Upper lobe of left lung (tissue), 6 donors: ENCODE measurements at regions not wholly inside any gene's neighbourhood (a gene's known extent, or its start where the extent isn't known, plus 50 kb on each side); places are given as distances from the start of the nearest gene placed in this dataset.
A peak's percentile ranks its signal among the peaks of the same experiment; 100 is the strongest.

Source experiments
- ATAC-seq, 2 donors: fragments of 200-7000 bp; cut with Tn5 transposase; one replicate each; pipeline ENCODE4 v1.9.1; 2022; ENCODE audit warnings: mild to moderate bottlenecking in 2 of 2, moderate library complexity in 2 of 2; ENCODE audit not compliant: low FRiP score in 2 of 2
- DNase-seq, 2 donors: peaks; one replicate each; pipeline ENCODE4 v3.0.0-alpha.2; 2019 to 2020
- H3K27ac ChIP-seq, 4 donors: fragments of 200-600 bp; sonication (generic); one replicate each; pipeline ENCODE4 v1.5.1; 2016 to 2019
- H3K27me3 ChIP-seq, 4 donors: fragments of 200-600 bp; sonication (generic); one replicate each; pipeline ENCODE4 v1.5.1; 2017 to 2019
- H3K36me3 ChIP-seq, 4 donors: fragments of 200-600 bp; sonication (generic); one replicate each; pipeline ENCODE4 v1.5.1; 2016 to 2019
- H3K4me1 ChIP-seq, 4 donors: fragments of 200-600 bp; sonication (generic); one replicate each; pipeline ENCODE4 v1.5.1; 2018 to 2019
- H3K4me3 ChIP-seq, 4 donors: fragments of 200-600 bp; sonication (generic); one replicate each; pipeline ENCODE4 v1.5.1; 2017 to 2019; ENCODE audit warnings: mild to moderate bottlenecking in 2 of 4, moderate library complexity in 1 of 4
- H3K9me3 ChIP-seq, 4 donors: fragments of 200-600 bp; sonication (generic); one replicate each; pipeline ENCODE4 v1.5.1; 2018 to 2019
- EP300 ChIP-seq, 4 donors: sonication (generic); formaldehyde crosslinking; IDR thresholded peaks; one replicate each; pipeline ENCODE4 v1.5.1; 2017; ENCODE audit warnings: antibody characterized with exemption in 4 of 4, control low read depth in 2 of 4
- POLR2A ChIP-seq, 4 donors: fragments of 450-650 bp; IDR thresholded peaks; one replicate each; pipeline ENCODE4 v1.5.1; 2016 to 2017; ENCODE audit warnings: antibody characterized with exemption in 4 of 4, mild to moderate bottlenecking in 2 of 4
- POLR2AphosphoS5 ChIP-seq, 2 donors: sonication (generic); formaldehyde crosslinking; IDR thresholded peaks; one replicate each; pipeline ENCODE4 v1.5.1; 2017; ENCODE audit warnings: antibody characterized with exemption in 2 of 2
- WGBS, 2 donors: methylation state at CpG; one replicate each; pipeline ENCODE4 v1.1.5; 2017 to 2018; 5-methylcytosine and 5-hydroxymethylcytosine counted together
- TF ChIP-seq, protein P1 (sequence below), 6 experiments: fragments of 450-650 bp in 4 of 6; fragments of 200-600 bp in 2 of 6; sonication (generic) in 2 of 6; IDR thresholded peaks; one replicate each; pipeline ENCODE4 v1.5.1; 2016 to 2019; ENCODE audit warnings: antibody characterized with exemption in 6 of 6
- donor health status: DM: no; HTN: no; CAD: no; lungs with moderate emphysema.
- donor health status: DM: no; HTN: yes; CAD: no; lungs with severe emphysema.

- no peak for DNase-seq
- TF ChIP-seq POLR2A (IDR thresholded peaks at IDR 0.05) (no peak), POLR2AphosphoS5 (IDR thresholded peaks at IDR 0.05) (no peak), EP300 (IDR thresholded peaks at IDR 0.05) (no peak)
- TF ChIP-seq, protein P1, sequence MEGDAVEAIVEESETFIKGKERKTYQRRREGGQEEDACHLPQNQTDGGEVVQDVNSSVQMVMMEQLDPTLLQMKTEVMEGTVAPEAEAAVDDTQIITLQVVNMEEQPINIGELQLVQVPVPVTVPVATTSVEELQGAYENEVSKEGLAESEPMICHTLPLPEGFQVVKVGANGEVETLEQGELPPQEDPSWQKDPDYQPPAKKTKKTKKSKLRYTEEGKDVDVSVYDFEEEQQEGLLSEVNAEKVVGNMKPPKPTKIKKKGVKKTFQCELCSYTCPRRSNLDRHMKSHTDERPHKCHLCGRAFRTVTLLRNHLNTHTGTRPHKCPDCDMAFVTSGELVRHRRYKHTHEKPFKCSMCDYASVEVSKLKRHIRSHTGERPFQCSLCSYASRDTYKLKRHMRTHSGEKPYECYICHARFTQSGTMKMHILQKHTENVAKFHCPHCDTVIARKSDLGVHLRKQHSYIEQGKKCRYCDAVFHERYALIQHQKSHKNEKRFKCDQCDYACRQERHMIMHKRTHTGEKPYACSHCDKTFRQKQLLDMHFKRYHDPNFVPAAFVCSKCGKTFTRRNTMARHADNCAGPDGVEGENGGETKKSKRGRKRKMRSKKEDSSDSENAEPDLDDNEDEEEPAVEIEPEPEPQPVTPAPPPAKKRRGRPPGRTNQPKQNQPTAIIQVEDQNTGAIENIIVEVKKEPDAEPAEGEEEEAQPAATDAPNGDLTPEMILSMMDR (IDR thresholded peaks at IDR 0.05) = no peak
- no peak overlapping the region for H3K4me3 ChIP-seq
- H3K36me3 ChIP-seq = no peaks in the 10 kb centered on the region
- H3K27ac ChIP-seq = no peak overlapping the region
- 32 to 65% methylated on average over 1 of the region's 1 CpG for WGBS, 2 donors
- H3K9me3 ChIP-seq = no peaks in the 10 kb centered on the region
- no peaks in the 10 kb centered on the region for H3K4me1 ChIP-seq
- no peaks in the 10 kb centered on the region for H3K27me3 ChIP-seq
- ATAC-seq = no peak
These were observed 402.4 kb upstream of the ADARB2 start for GRCh38 chr10:2139746-2140145.

DNA sequence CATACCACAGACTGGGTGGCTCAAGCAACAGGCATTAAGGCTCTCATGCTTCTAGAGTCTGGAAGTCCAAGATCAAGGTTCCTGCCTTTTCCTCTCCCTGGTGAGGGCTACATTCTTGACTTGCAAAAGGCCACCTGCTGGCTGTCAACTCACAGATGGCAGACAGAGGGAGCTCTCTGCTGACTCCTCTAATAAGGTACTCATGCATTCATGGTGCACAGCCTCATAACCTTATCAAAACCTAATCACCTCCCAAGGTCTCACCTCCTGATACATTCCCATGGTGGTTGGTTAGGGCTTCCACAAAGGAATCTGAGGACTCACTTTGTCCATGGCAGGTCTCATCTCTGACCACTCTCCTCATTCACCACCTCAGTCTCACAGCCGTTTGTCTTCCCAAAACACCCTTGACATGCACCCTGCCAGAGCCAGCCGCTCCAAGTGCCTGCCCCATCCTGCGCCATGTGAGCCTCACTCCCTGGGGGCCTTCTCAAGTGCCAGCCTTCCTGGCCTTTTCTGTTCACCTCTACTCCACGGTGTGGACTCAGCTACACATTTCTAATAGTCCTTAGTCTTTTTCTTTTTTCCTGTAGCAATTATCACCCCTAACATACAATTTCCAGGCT, 400.3 kb upstream of the ADARB2 start:
- no peak for TF ChIP-seq POLR2A (IDR thresholded peaks at IDR 0.05)
- TF ChIP-seq, protein P1 (IDR thresholded peaks at IDR 0.05) = peak in 1 of 6 experiments; percentile 18
- no peak for TF ChIP-seq POLR2AphosphoS5 (IDR thresholded peaks at IDR 0.05)
- DNase-seq (peak in 1 of 2 donors; percentile 35), ATAC-seq (no peak)
- Histone ChIP-seq H3K9me3 (no peaks in the 10 kb centered on the region), H3K4me1 (no peaks in the 10 kb centered on the region), H3K27ac (no peak overlapping the region), H3K27me3 (no peaks in the 10 kb centered on the region), H3K36me3 (no peaks in the 10 kb centered on the region), H3K4me3 (no peak overlapping the region)
- 91 to 93% methylated on average over 4 of the region's 4 CpGs for WGBS, 2 donors

DNA sequence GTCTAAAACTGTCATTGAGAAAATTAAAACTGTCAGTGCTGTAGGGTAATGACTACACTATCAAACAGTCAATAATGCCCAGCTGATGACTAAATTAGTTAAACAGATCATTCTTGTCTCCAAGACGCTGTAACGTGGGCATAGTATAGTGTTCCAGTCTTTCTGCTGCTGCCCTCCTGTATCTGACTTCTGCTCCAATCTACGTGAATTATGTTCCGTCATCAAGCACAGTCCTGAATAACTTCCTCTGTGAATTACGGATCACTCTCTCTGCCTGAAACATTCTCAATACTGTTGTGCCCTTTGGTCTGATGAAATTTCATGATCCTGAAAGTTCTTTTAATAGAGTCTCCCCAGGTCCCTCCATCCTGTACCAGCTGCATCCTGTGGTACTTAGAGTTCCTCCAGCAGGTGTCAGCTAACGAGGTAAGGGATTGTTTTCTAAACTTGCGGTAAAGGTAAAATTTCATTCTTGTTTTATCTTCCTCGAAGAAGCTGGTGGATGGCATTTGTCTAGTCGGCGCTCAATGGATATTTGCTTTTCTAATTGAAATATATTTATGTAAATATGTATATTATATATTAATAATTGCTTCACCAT, 393.5 kb upstream of the ADARB2 start:
- Histone ChIP-seq H3K27ac (no peak overlapping the region), H3K36me3 (no peaks in the 10 kb centered on the region), H3K27me3 (no peaks in the 10 kb centered on the region), H3K4me1 (no peaks in the 10 kb centered on the region), H3K4me3 (no peak overlapping the region), H3K9me3 (no peaks in the 10 kb centered on the region)
- no peak for DNase-seq
- WGBS, 2 donors = 65 to 71% methylated on average over 10 of the region's 10 CpGs
- no peak for ATAC-seq
- TF ChIP-seq POLR2AphosphoS5 (IDR thresholded peaks at IDR 0.05) = no peak
- TF ChIP-seq POLR2A (IDR thresholded peaks at IDR 0.05) = no peak
- TF ChIP-seq, protein P1 (IDR thresholded peaks at IDR 0.05) = no peak
- TF ChIP-seq EP300 (IDR thresholded peaks at IDR 0.05) = no peak

GRCh38 chr10:2128991-2129390, 391.7 kb upstream of the ADARB2 start:
- ATAC-seq (no peak), DNase-seq (no peak)
- Histone ChIP-seq H3K4me1 (no peaks in the 10 kb centered on the region), H3K4me3 (no peak overlapping the region), H3K36me3 (no peaks in the 10 kb centered on the region), H3K9me3 (no peaks in the 10 kb centered on the region), H3K27me3 (no peaks in the 10 kb centered on the region), H3K27ac (no peak overlapping the region)
- TF ChIP-seq POLR2AphosphoS5 (IDR thresholded peaks at IDR 0.05) (no peak), EP300 (IDR thresholded peaks at IDR 0.05) (no peak), POLR2A (IDR thresholded peaks at IDR 0.05) (no peak)
- TF ChIP-seq, protein P1 (IDR thresholded peaks at IDR 0.05) = no peak
- WGBS, 2 donors = 88 to 96% methylated on average over 3 of the region's 3 CpGs

- Histone ChIP-seq H3K4me1 (no peaks in the 10 kb centered on the region), H3K4me3 (no peak overlapping the region), H3K9me3 (no peaks in the 10 kb centered on the region), H3K27ac (no peak overlapping the region), H3K36me3 (no peaks in the 10 kb centered on the region), H3K27me3 (no peaks in the 10 kb centered on the region)
- DNase-seq (no peak), ATAC-seq (no peak)
- TF ChIP-seq POLR2A (IDR thresholded peaks at IDR 0.05) (no peak), EP300 (IDR thresholded peaks at IDR 0.05) (no peak), POLR2AphosphoS5 (IDR thresholded peaks at IDR 0.05) (no peak)
- TF ChIP-seq, protein P1 (IDR thresholded peaks at IDR 0.05) = no peak
- WGBS, 2 donors = 66 to 78% methylated on average over 11 of the region's 11 CpGs
These were observed 386.8 kb upstream of the ADARB2 start for GRCh38 chr10:2124135-2124534.
